Stomach (tissue), 8 donors: ENCODE measurements at regions not wholly inside any gene's neighbourhood (a gene's known extent, or its start where the extent isn't known, plus 50 kb on each side); places are given as distances from the start of the nearest gene placed in this dataset.

Source experiments
- DNase-seq, 2 donors: peaks; one replicate each; pipeline versions ENCODE4 v3.0.0 to v3.0.0-alpha.2; 2013 to 2019
- H3K27ac ChIP-seq, 5 donors: fragments of 200-600 bp in 4 of 5; sonication (generic) in 4 of 5; one replicate each; pipeline ENCODE4 v1.5.1; 2013 to 2019; ENCODE audit warnings: mild to moderate bottlenecking in 1 of 5, moderate library complexity in 1 of 5
- H3K27me3 ChIP-seq, 3 donors: fragments of 200-600 bp; sonication (generic); one replicate each; pipeline ENCODE4 v1.5.1; 2017 to 2019; ENCODE audit warnings: mixed run types in 1 of 3
- H3K36me3 ChIP-seq, 4 donors: fragments of 200-600 bp; sonication (generic); 1 replicate in 3 of 4; 2 replicates in 1 of 4; pipeline ENCODE4 v1.5.1; 2016 to 2019
- H3K4me1 ChIP-seq, 4 donors: fragments of 200-600 bp; sonication (generic); one replicate each; pipeline ENCODE4 v1.5.1; 2016 to 2019
- H3K4me3 ChIP-seq, 4 donors: fragments of 200-600 bp; sonication (generic) in 3 of 4; one replicate each; pipeline ENCODE4 v1.5.1; 2016 to 2019; ENCODE audit warnings: mild to moderate bottlenecking in 1 of 4
- H3K9me3 ChIP-seq, 4 donors: fragments of 200-600 bp; sonication (generic); one replicate each; pipeline ENCODE4 v1.5.1; 2016 to 2019
- EP300 ChIP-seq: sonication (generic); formaldehyde crosslinking; IDR thresholded peaks from one replicate; pipeline ENCODE4 v1.6.1; 2017; ENCODE audit warnings: antibody characterized with exemption
- POLR2A ChIP-seq, 4 donors: fragments of 450-650 bp; IDR thresholded peaks; one replicate each; pipeline ENCODE4 v1.6.1; 2016; ENCODE audit warnings: antibody characterized with exemption in 4 of 4, control low read depth in 2 of 4, mild to moderate bottlenecking in 1 of 4, moderate library complexity in 1 of 4
- POLR2AphosphoS5 ChIP-seq, 3 donors: sonication (generic); formaldehyde crosslinking; IDR thresholded peaks; one replicate each; pipeline ENCODE4 v1.6.1; 2016; ENCODE audit warnings: antibody characterized with exemption in 3 of 3
- WGBS, 5 donors: extraction: QIAGEN DNeasy Blood & Tissue Kit in 3 of 5; methylation state at CpG; one replicate each; pipeline versions ENCODE4 v1.1.5 to v1.1.7; 2013 to 2018; 5-methylcytosine and 5-hydroxymethylcytosine counted together
- intact Hi-C: fragments of 100-400 bp; cut with DNase I; formaldehyde crosslinking; loops from one replicate; pipeline ENCODE4 v1.15.1; 2023; ENCODE audit warnings: low total_unique reads
- TF ChIP-seq, protein P1 (sequence below), 7 experiments: fragments of 450-650 bp in 4 of 7; fragments of 200-600 bp in 3 of 7; sonication (generic) in 3 of 7; IDR thresholded peaks; one replicate each; pipeline ENCODE4 v1.5.1; 2016 to 2019; ENCODE audit warnings: antibody characterized with exemption in 7 of 7, control low read depth in 2 of 7, mild to moderate bottlenecking in 1 of 7
- donor health status: healthy with polysubstance abuse.
- donor health status: Bipolar disorder and iron deficiency.
- donor health status: healthy.

GRCh38 chr18:70640336-70640887, 351.6 kb downstream of the SOCS6 start:
- intact Hi-C loops: no loop called here
- Histone ChIP-seq H3K9me3 (peaks cover 0 to 6% (median 0%) of the 10 kb centered on the region in 4 donors), H3K4me3 (no peak overlapping the region), H3K4me1 (no peaks in the 10 kb centered on the region), H3K27me3 (no peaks in the 10 kb centered on the region), H3K36me3 (no peaks in the 10 kb centered on the region), H3K27ac (no peak overlapping the region)
- DNase-seq: no peak
- 54 to 63% (median 57%) methylated on average over 2 of the region's 2 CpGs for WGBS, 5 donors
- TF ChIP-seq POLR2AphosphoS5 (IDR thresholded peaks at IDR 0.05) (no peak), EP300 (no peak), POLR2A (IDR thresholded peaks at IDR 0.05) (no peak)
- TF ChIP-seq, protein P1, sequence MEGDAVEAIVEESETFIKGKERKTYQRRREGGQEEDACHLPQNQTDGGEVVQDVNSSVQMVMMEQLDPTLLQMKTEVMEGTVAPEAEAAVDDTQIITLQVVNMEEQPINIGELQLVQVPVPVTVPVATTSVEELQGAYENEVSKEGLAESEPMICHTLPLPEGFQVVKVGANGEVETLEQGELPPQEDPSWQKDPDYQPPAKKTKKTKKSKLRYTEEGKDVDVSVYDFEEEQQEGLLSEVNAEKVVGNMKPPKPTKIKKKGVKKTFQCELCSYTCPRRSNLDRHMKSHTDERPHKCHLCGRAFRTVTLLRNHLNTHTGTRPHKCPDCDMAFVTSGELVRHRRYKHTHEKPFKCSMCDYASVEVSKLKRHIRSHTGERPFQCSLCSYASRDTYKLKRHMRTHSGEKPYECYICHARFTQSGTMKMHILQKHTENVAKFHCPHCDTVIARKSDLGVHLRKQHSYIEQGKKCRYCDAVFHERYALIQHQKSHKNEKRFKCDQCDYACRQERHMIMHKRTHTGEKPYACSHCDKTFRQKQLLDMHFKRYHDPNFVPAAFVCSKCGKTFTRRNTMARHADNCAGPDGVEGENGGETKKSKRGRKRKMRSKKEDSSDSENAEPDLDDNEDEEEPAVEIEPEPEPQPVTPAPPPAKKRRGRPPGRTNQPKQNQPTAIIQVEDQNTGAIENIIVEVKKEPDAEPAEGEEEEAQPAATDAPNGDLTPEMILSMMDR (IDR thresholded peaks at IDR 0.05): no peak

DNA sequence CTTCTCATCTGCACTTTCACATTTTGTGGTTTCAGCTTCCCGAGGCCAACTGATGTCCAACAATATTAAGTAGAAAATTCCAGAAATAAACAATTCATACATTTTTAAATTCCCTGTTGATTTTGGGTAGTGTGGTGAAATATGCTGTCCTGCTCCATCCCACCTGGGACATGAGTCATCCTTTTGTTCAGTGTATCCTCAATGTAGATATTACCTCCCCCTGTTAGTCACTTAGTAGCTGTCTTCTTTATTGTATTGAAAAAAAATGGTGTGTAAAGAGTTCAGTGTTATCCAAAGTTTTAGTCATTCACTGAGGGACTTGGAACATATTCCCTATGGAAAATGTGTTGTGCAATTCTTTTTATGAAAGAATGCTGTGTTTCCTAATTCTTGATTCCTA, 348.1 kb downstream of the SOCS6 start:
- H3K27ac ChIP-seq: no peak overlapping the region
- H3K4me1 ChIP-seq: no peaks in the 10 kb centered on the region
- no peak for DNase-seq
- H3K27me3 ChIP-seq: no peaks in the 10 kb centered on the region
- WGBS, 5 donors: 68 to 88% (median 79%) methylated on average over 1 of the region's 1 CpG
- no peak overlapping the region for H3K4me3 ChIP-seq
- intact Hi-C loops: no loop called here
- peaks cover 0 to 6% (median 0%) of the 10 kb centered on the region in 4 donors for H3K9me3 ChIP-seq
- no peak for TF ChIP-seq EP300
- TF ChIP-seq, protein P1 (IDR thresholded peaks at IDR 0.05): no peak
- TF ChIP-seq POLR2A (IDR thresholded peaks at IDR 0.05): no peak
- TF ChIP-seq POLR2AphosphoS5 (IDR thresholded peaks at IDR 0.05): no peak
- H3K36me3 ChIP-seq: no peaks in the 10 kb centered on the region

DNA sequence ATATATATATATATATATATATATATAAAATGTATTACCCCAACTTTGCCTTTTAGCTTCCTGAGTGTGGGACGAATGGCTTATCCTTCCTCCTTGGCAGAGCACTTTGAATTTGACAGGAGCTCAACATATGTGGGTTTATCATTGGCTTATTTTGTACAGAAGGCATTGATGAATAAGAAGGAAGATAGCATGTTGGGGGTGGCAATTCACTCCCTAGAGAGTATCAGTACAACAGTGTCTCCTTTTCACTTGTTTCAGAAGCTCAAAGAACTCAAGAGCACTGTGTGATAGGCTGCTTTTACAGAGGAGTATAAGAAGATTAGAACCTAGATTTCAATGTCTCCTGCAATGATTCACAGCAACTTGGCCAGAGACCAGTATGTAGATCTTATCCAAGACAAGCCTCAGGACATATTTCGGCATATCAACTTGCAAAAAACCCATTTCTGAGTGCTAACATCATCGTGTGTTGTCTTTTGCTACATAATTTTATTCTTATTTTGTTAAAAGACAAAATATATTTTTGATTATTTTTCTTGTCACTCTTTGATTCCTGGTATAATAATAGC, 345.8 kb downstream of the SOCS6 start:
- 78 to 84% (median 80%) methylated on average over 3 of the region's 3 CpGs for WGBS, 5 donors
- intact Hi-C loops: no loop called here
- Histone ChIP-seq H3K36me3 (no peaks in the 10 kb centered on the region), H3K9me3 (peaks cover 0 to 6% (median 0%) of the 10 kb centered on the region in 4 donors), H3K4me1 (no peaks in the 10 kb centered on the region), H3K27me3 (no peaks in the 10 kb centered on the region), H3K27ac (no peak overlapping the region), H3K4me3 (no peak overlapping the region)
- no peak for TF ChIP-seq POLR2A (IDR thresholded peaks at IDR 0.05)
- TF ChIP-seq POLR2AphosphoS5 (IDR thresholded peaks at IDR 0.05): no peak
- TF ChIP-seq, protein P1 (IDR thresholded peaks at IDR 0.05): no peak
- DNase-seq: no peak

DNA sequence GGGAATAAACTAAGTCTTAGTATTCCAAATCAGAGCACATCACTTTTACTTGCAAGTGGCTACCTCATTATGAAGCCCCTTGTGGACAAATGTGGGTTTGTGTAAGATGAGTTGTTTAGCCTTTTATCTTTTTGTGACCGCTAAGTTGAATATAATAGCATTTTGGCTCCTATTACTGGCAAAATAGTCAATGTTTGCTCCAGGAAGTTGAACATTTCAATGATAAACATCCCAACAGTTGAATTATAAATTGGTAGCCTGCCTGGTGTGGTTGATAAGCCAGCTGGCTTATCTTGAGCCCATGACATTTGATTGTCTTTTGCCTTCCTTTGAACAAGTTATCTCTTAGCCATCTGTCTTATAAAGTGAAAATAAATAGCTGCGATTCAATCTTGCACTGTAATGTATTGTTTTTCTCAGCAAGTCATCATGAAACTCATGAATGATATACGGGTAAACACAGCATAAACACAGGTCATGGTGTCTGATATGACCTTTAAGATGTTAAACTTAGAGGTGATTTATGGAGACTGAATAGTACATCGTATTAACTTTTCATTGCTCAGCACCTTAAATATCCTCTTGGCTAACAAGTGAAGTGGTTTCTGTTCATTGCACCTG, 338.4 kb downstream of the SOCS6 start:
- Histone ChIP-seq H3K4me1 (no peaks in the 10 kb centered on the region), H3K27ac (no peak overlapping the region), H3K9me3 (no peaks in the 10 kb centered on the region), H3K27me3 (no peaks in the 10 kb centered on the region), H3K36me3 (no peaks in the 10 kb centered on the region), H3K4me3 (no peak overlapping the region)
- 45 to 61% (median 53%) methylated on average over 4 of the region's 4 CpGs for WGBS, 5 donors
- DNase-seq: no peak
- TF ChIP-seq POLR2A (IDR thresholded peaks at IDR 0.05) (no peak), EP300 (no peak), POLR2AphosphoS5 (IDR thresholded peaks at IDR 0.05) (no peak)
- TF ChIP-seq, protein P1 (IDR thresholded peaks at IDR 0.05): no peak
- intact Hi-C loops: no loop called here
